HCT116 (cell line): ENCODE measurements at regions not wholly inside any gene's neighbourhood (a gene's known extent, or its start where the extent isn't known, plus 50 kb on each side); places are given as distances from the start of the nearest gene placed in this dataset.

Experiments used
- ATAC-seq: fragments of 200-7000 bp; cut with Tn5 transposase; 2 replicates; pipeline ENCODE4 v1.9.1; 2020; ENCODE audit warnings: mild to moderate bottlenecking, moderate library complexity
- BruUV-seq: library from RNA; stranded (reverse); fragments of 400-500 nt; replicated peaks from 2 replicates; lab custom pipeline; 2021; lab: Mats Ljungman, UMichigan
- CTCF ChIA-PET: fragments of 300-600 bp; sonication (Branson Sonifier 250); formaldehyde crosslinking; loops from one replicate; lab custom pipeline; 2021; ENCODE audit warnings: antibody characterized with exemption; lab: Charles Lee
- POLR2A ChIA-PET: fragments of 300-600, 350-600 bp; sonication (Branson Sonifier 250); formaldehyde crosslinking; loops from one replicate; lab custom pipeline; 2021; ENCODE audit warnings: antibody characterized with exemption; lab: Charles Lee
- RAD21 ChIA-PET, 2 experiments: fragments of 300-600 bp; sonication (Branson Sonifier 250); formaldehyde crosslinking; loops; one replicate each; lab custom pipeline; 2023; ENCODE audit warnings: low total read pairs in 2 of 2; ENCODE audit not compliant: uncharacterized antibody in 2 of 2, unreplicated experiment in 2 of 2, low non-redundant PET in 1 of 2; lab: Charles Lee
- DNase-seq: peaks from one replicate; pipeline ENCODE4 v3.0.0-alpha.2; 2010; ENCODE audit warnings: low read depth, low spot score
- H2AFZ ChIP-seq: fragments of 200-600 bp; shearing (Covaris generic), sonication (generic); 2 replicates; pipeline ENCODE4 v1.6.1; 2017; ENCODE audit warnings: low read depth, mixed run types, mixed read lengths, antibody characterized with exemption, low read length; ENCODE audit not compliant: poor library complexity, severe bottlenecking
- H3K27ac ChIP-seq: 2 replicates; pipeline ENCODE4 v1.5.1; 2012; ENCODE audit warnings: low read depth, low read length
- H3K27me3 ChIP-seq: fragments of 200-600 bp; sonication (generic); 2 replicates; pipeline ENCODE4 v1.6.1; 2016; ENCODE audit warnings: mixed run types, low read length, mixed read lengths; ENCODE audit not compliant: insufficient read depth
- H3K36me3 ChIP-seq, 2 experiments: fragments of 200-500 bp in 1 of 2; fragments of 200-600 bp in 1 of 2; sonication (Bioruptor generic) in 1 of 2; sonication (generic) in 1 of 2; 2 replicates each; pipeline versions ENCODE4 v1.5.1 to v1.6.1; 2014 to 2016; ENCODE audit warnings: low read length in 2 of 2, inconsistent platforms in 1 of 2, mixed read lengths in 1 of 2, mixed run types in 1 of 2; ENCODE audit not compliant: insufficient read depth in 2 of 2, control insufficient read depth in 1 of 2
- H3K4me1 ChIP-seq, 2 experiments: fragments of 200-600 bp in 1 of 2; sonication (generic) in 1 of 2; 2 replicates each; pipeline versions ENCODE4 v1.5.1 to v1.6.1; 2012 to 2017; ENCODE audit warnings: low read length in 2 of 2, inconsistent platforms in 1 of 2, mild to moderate bottlenecking in 1 of 2, mixed read lengths in 1 of 2, mixed run types in 1 of 2, moderate library complexity in 1 of 2; ENCODE audit not compliant: insufficient read depth in 2 of 2, control insufficient read depth in 1 of 2
- H3K4me2 ChIP-seq: fragments of 200-600 bp; sonication (generic); 2 replicates; pipeline ENCODE4 v1.6.1; 2017; ENCODE audit warnings: mixed run types, low read length, mixed read lengths
- H3K4me3 ChIP-seq, 2 experiments: fragments of 200-600 bp in 1 of 2; sonication (generic) in 1 of 2; replicated peaks in 1 of 2; 2 replicates each; pipeline ENCODE4 v1.5.1; 2011 to 2016; ENCODE audit warnings: low read length in 2 of 2, control low read depth in 1 of 2, low read depth in 1 of 2, mild to moderate bottlenecking in 1 of 2, mixed read lengths in 1 of 2, mixed run types in 1 of 2
- H3K79me2 ChIP-seq: fragments of 200-600 bp; sonication (generic); 2 replicates; pipeline ENCODE4 v1.6.1; 2017; ENCODE audit warnings: mild to moderate bottlenecking, mixed run types, low read length, moderate library complexity, mixed read lengths; ENCODE audit not compliant: insufficient read depth
- H3K9ac ChIP-seq: fragments of 200-600 bp; sonication (generic); 2 replicates; pipeline ENCODE4 v1.6.1; 2016; ENCODE audit warnings: low read length, mixed read lengths
- H3K9me2 ChIP-seq: fragments of 200-600 bp; sonication (generic), shearing (Covaris generic); 2 replicates; pipeline ENCODE4 v1.6.1; 2017; ENCODE audit warnings: mixed run types, mild to moderate bottlenecking, moderate library complexity; ENCODE audit not compliant: insufficient read depth
- H3K9me3 ChIP-seq, 2 experiments: fragments of 200-500 bp in 1 of 2; fragments of 200-600 bp in 1 of 2; sonication (Bioruptor generic) in 1 of 2; sonication (generic) in 1 of 2; 2 replicates each; pipeline ENCODE4 v1.6.1; 2014 to 2017; ENCODE audit warnings: low read length in 2 of 2, mixed read lengths in 2 of 2, inconsistent platforms in 1 of 2, low read depth in 1 of 2, mild to moderate bottlenecking in 1 of 2, mixed run types in 1 of 2, moderate library complexity in 1 of 2; ENCODE audit not compliant: control insufficient read depth in 1 of 2, insufficient read depth in 1 of 2
- H4K20me1 ChIP-seq: fragments of 200-600 bp; sonication (generic), shearing (Covaris generic); 2 replicates; pipeline ENCODE4 v1.6.1; 2017; ENCODE audit warnings: mixed run types, mild to moderate bottlenecking, moderate library complexity; ENCODE audit not compliant: insufficient read depth
- SP1 ChIP-seq: IDR thresholded peaks from 2 replicates; pipeline ENCODE4 v1.6.1; 2012; ENCODE audit warnings: low read depth
- YY1 ChIP-seq: IDR thresholded peaks from 2 replicates; pipeline ENCODE4 v1.6.1; 2011; ENCODE audit warnings: low read length, low read depth, moderate library complexity, mild to moderate bottlenecking; ENCODE audit not compliant: insufficient replicate concordance; ENCODE audit errors: extremely low read depth
- ZNF274 ChIP-seq: fragments of 200-500 bp; sonication (Bioruptor generic); IDR thresholded peaks from 2 replicates; pipeline ENCODE4 v1.6.1; 2014; ENCODE audit warnings: mild to moderate bottlenecking, low read depth, low read length, inconsistent platforms
- intact Hi-C: fragments of 100-400 bp; cut with micrococcal nuclease; formaldehyde crosslinking; loops from 2 replicates; pipeline ENCODE4 v1.10.0; 2022

GRCh38 chr12:92025462-92026207 lies 120.0 kb downstream of the BTG1 start:
- H3K27ac ChIP-seq: no peak overlapping the region
- ATAC-seq: no peak
- H3K4me2 ChIP-seq: no peak overlapping the region
- no peak overlapping the region for H3K9ac ChIP-seq
- H3K4me3 ChIP-seq: no peak overlapping the region
- ChIA-PET CTCF (no interaction called here), POLR2A (no interaction called here), RAD21 (no interaction called here)
- intact Hi-C loops: no loop called here
- H3K36me3 ChIP-seq: no peaks in the 10 kb centered on the region
- H3K9me3 ChIP-seq: no peaks in the 10 kb centered on the region
- no peak for DNase-seq
- H3K9me2 ChIP-seq: no peaks in the 10 kb centered on the region
- BruUV-seq: no TSS peak
- H3K79me2 ChIP-seq: no peaks in the 10 kb centered on the region
- H4K20me1 ChIP-seq: no peaks in the 10 kb centered on the region
- H3K27me3 ChIP-seq: no peaks in the 10 kb centered on the region
- H3K4me1 ChIP-seq: no peaks in the 10 kb centered on the region
- no peak for TF ChIP-seq ZNF274
- H2AFZ ChIP-seq: no peak overlapping the region

- POLR2A ChIA-PET: no interaction called here
These were observed 123.6 kb downstream of the BTG1 start for GRCh38 chr12:92022093-92022492.

More at GRCh38 chr12:92022093-92022492, 123.6 kb downstream of the BTG1 start:
- Histone ChIP-seq H3K4me2 (no peak overlapping the region), H3K36me3 (no peaks in the 10 kb centered on the region), H3K4me3 (no peak overlapping the region), H4K20me1 (no peaks in the 10 kb centered on the region), H3K79me2 (no peaks in the 10 kb centered on the region), H3K27me3 (no peaks in the 10 kb centered on the region), H3K9me2 (no peaks in the 10 kb centered on the region), H3K4me1 (no peaks in the 10 kb centered on the region), H3K9ac (no peak overlapping the region), H3K9me3 (no peaks in the 10 kb centered on the region), H2AFZ (no peak overlapping the region), H3K27ac (no peak overlapping the region)
- ATAC-seq: no peak
- no TSS peak for BruUV-seq
- intact Hi-C loops: loop anchor here (5.0 kb wide), 1 partner anchor 220 kb away; no protein-coding TSS in a partner anchor
- CTCF ChIA-PET: no interaction called here
- no peak for TF ChIP-seq SP1
- TF ChIP-seq YY1: no peak
- RAD21 ChIA-PET: no interaction called here
- no peak for DNase-seq
